ENCODE measurements at regions not wholly inside any gene's neighbourhood (a gene's known extent, or its start where the extent isn't known, plus 50 kb on each side); places are given as distances from the start of the nearest gene placed in this dataset.

DNA sequence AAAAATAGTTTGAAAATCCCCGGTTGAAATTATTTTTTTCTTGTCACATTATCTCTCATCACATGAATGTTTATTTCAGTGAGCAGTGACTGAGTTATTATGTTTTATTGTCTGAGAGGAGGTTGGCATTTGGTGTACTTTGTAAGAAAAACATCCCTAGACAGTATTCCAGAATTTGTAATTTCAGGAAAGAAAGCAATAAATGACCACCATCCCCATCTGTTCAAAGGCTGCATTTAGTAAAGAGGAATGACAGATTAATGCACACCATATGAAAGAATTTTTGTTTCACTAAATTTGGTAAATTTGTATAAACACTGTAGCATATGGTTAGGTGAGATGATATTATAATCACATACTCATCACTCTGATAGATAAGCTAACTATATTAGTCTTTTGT is 57.1 kb upstream of the FUT9 start:
- H3K4me2 ChIP-seq (ENCODE audit: low read length, poor library complexity, severe bottlenecking), result no peak overlapping the region
- no peak overlapping the region for H2AFZ ChIP-seq (ENCODE audit: low read depth, low read length)
- H3K4me3 ChIP-seq (ENCODE audit: insufficient read depth in 1 of 2, low read depth in 1 of 2, low read length in 2 of 2), result no peak overlapping the region
- no peak overlapping the region for H3K9ac ChIP-seq (ENCODE audit: low read length)
- H3K27me3 ChIP-seq (ENCODE audit: control insufficient read depth in 1 of 2, insufficient read depth in 1 of 2, low read length in 2 of 2), result no peaks in the 10 kb centered on the region
- no peak overlapping the region for H3K4ac ChIP-seq (ENCODE audit: low read depth in 1 of 2, low read length in 2 of 2)
- H3K4me1 ChIP-seq (ENCODE audit: control insufficient read depth, insufficient read depth, low read depth, low read length), result no peaks in the 10 kb centered on the region
- H2BK5ac ChIP-seq (ENCODE audit: low read depth, low read length, poor library complexity, severe bottlenecking), result no peak overlapping the region
- H4K91ac ChIP-seq (ENCODE audit: low read length), result no peak overlapping the region
- H2AK5ac ChIP-seq (ENCODE audit: low read length, severe bottlenecking), result no peak overlapping the region
- no peak overlapping the region for H3K18ac ChIP-seq (ENCODE audit: low read depth in 1 of 2, low read length in 2 of 2)
- H3K9me3 ChIP-seq (ENCODE audit: control insufficient read depth, low read length), result peaks cover 8% of the 10 kb centered on the region
- H3K14ac ChIP-seq (ENCODE audit: low read length in 2 of 2), result no peak overlapping the region
- H4K8ac ChIP-seq (ENCODE audit: low read length), result no peak overlapping the region
- H3K23ac ChIP-seq (ENCODE audit: low read length in 2 of 2), result no peak overlapping the region
- no peak overlapping the region for H3K27ac ChIP-seq (ENCODE audit: low read length, poor library complexity, severe bottlenecking)
- no peaks in the 10 kb centered on the region for H3K79me1 ChIP-seq (replicated peaks; ENCODE audit: low read length, poor library complexity, severe bottlenecking)
- no CpG with 5 or more reads among the region's 1 CpG for WGBS
- H2BK12ac ChIP-seq (ENCODE audit: low read length in 2 of 2), result no peak overlapping the region
- no peak overlapping the region for H2BK120ac ChIP-seq (ENCODE audit: low read depth, low read length)
- DNase-seq, result no peak
- H2BK15ac ChIP-seq (ENCODE audit: low read depth, poor library complexity, severe bottlenecking), result no peak overlapping the region
- no peaks in the 10 kb centered on the region for H3K36me3 ChIP-seq (ENCODE audit: control insufficient read depth in 1 of 2, insufficient read depth in 2 of 2, low read depth in 1 of 2, low read length in 2 of 2)

DNA sequence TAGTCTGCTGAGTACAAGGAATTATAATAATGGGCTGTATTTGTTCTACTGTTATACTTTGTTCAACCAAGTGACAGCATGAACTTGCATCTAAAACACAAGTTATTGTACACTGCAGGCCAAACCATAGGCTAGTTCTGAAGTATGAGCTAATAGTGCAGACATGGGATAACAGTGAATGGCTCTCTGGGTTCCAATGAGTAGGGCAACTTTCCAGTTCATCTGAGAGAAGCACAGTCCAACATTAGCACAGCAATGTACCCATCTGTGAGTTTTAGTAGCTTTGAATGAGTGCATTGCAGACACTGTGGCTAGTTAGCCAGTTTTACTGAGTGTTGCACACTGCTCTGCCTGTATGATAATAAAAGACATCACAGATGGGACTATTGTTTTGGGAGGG is 56.5 kb upstream of the FUT9 start:
- H2BK15ac ChIP-seq (ENCODE audit: low read depth, poor library complexity, severe bottlenecking), result no peak overlapping the region

More for the DNA sequence above, 56.5 kb upstream of the FUT9 start:
- Histone ChIP-seq H3K4ac (ENCODE audit: low read depth in 1 of 2, low read length in 2 of 2) (no peak overlapping the region), H3K18ac (ENCODE audit: low read depth in 1 of 2, low read length in 2 of 2) (no peak overlapping the region), H3K4me2 (ENCODE audit: low read length, poor library complexity, severe bottlenecking) (no peak overlapping the region), H3K4me3 (ENCODE audit: insufficient read depth in 1 of 2, low read depth in 1 of 2, low read length in 2 of 2) (no peak overlapping the region), H3K9ac (ENCODE audit: low read length) (no peak overlapping the region), H3K9me3 (ENCODE audit: control insufficient read depth, low read length) (peaks cover 10% of the 10 kb centered on the region), H3K79me1 (replicated peaks; ENCODE audit: low read length, poor library complexity, severe bottlenecking) (no peaks in the 10 kb centered on the region), H2BK12ac (ENCODE audit: low read length in 2 of 2) (no peak overlapping the region), H3K23ac (ENCODE audit: low read length in 2 of 2) (no peak overlapping the region), H2AK5ac (ENCODE audit: low read length, severe bottlenecking) (no peak overlapping the region), H4K8ac (ENCODE audit: low read length) (no peak overlapping the region), H2BK5ac (ENCODE audit: low read depth, low read length, poor library complexity, severe bottlenecking) (no peak overlapping the region), H4K91ac (ENCODE audit: low read length) (no peak overlapping the region), H3K27ac (ENCODE audit: low read length, poor library complexity, severe bottlenecking) (no peak overlapping the region), H3K4me1 (ENCODE audit: control insufficient read depth, insufficient read depth, low read depth, low read length) (no peaks in the 10 kb centered on the region), H2AFZ (ENCODE audit: low read depth, low read length) (no peak overlapping the region), H3K14ac (ENCODE audit: low read length in 2 of 2) (no peak overlapping the region), H3K27me3 (ENCODE audit: control insufficient read depth in 1 of 2, insufficient read depth in 1 of 2, low read length in 2 of 2) (no peaks in the 10 kb centered on the region), H3K36me3 (ENCODE audit: control insufficient read depth in 1 of 2, insufficient read depth in 2 of 2, low read depth in 1 of 2, low read length in 2 of 2) (no peaks in the 10 kb centered on the region), H2BK120ac (ENCODE audit: low read depth, low read length) (no peak overlapping the region)
- DNase-seq, result no peak

All from mesenchymal stem cell (in vitro differentiated cells and primary cell).